GM19025 (cell line): ENCODE measurements at regions not wholly inside any gene's neighbourhood (a gene's known extent, or its start where the extent isn't known, plus 50 kb on each side); places are given as distances from the start of the nearest gene placed in this dataset.
"Not testable (repeated sequence)": the region's sequence is repeated elsewhere in the genome, so short reads cannot be mapped to it uniquely, and the experiment has no call there.

Experiments used
- ATAC-seq: cut with Tn5 transposase; IDR thresholded peaks from one replicate; pipeline ENCODE4 v1.9.1; 2021; ENCODE audit warnings: mild to moderate bottlenecking, low read depth, moderate library complexity; ENCODE audit not compliant: unreplicated experiment

DNA sequence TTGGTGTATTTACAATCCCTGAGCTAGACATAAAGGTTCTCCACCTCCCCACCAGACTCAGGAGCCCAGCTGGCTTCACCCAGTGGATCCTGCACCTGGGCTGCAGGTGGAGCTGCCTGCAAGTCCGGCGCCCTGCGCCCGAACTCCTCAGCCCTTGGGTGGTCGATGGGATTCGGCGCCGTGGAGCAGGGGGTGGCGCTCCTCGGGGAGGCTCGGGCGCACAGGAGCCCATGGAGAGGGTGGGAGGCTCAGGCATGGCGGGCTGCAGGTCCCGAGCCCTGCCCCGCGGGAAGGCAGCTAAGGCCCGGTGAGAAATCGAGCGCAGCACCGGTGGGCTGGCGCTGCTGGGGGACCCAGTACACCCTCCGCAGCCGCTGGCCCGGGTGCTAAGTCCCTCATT, 1291.6 kb downstream of the ADGRL3 start:
- ATAC-seq, result not testable (repeated sequence)

DNA sequence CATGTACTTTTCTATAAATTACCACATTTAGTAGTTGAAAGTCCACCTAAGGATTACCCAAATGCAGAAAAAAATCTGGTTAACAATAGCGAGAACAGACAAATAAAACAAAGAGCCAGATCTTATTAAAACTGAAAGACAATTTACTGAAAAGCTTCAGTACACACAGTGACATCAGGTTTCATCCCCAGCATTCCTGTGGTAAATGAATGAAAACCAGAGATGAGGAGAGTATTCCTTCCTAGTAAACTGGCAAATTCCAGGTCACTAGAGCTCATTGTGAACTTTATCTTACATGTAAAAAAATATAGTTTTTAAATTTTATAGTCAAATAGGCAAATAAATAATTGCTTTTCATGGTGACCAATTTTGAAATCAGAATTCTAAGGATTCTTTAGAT, 1290.5 kb downstream of the ADGRL3 start:
- no peak for ATAC-seq

DNA sequence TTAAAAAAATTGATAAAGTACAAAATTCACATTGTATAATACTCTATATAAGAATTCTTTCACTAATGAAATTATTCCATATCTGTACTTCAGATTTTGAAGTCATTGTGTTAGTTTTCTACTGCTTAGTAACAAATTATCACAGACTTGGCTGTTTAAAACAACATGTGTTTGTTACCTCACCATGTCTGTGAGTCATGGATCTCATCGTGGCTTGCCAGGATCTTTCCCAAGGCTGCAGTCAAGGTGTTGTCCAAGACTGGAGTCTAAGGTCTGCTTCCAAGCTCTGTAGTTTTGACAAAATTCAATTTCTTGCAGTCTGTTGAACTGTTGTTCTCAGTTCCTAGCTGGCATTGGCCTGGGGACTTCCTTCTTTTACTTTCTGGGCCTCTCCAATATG, 1286.9 kb downstream of the ADGRL3 start:
- ATAC-seq, result no peak

DNA sequence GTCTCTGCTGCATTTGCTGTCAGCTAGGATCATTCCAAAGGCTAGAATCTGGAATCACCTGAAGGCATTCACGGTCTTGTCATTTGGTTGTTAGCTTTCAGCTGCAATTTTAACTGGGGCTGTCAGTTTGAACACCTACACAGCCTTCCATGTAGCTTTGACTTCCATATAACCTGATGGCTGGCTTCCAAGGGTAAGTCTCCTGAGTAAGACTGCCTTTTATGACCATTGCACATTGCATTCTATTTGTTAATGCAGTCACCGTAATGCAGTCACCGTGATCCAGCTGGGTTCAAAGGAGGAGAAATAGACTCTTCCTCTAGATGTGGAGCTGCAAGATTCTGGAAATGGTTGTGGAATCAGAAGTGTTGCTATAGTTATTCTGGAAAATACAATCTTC, 1284.2 kb downstream of the ADGRL3 start:
- no peak for ATAC-seq

DNA sequence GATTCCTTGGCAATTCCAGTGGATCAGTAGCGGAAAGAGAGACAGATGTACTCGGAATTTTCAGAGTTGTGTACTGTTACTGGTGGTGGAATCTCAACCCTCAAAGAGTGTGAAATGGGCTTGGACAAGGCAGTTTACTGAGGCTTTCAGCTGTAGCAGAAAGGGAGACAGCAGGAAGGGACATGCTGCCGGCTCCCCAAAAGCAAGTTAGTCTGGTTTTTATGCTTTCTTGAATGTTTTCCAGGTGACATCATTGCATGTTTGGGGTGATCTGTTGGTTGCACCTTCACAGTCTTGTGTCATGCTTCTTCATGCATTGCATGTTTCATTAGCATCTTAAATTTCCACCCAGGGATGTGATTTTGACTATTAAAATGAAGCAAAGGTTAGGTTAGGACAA, 1282.2 kb downstream of the ADGRL3 start:
- ATAC-seq, result no peak

DNA sequence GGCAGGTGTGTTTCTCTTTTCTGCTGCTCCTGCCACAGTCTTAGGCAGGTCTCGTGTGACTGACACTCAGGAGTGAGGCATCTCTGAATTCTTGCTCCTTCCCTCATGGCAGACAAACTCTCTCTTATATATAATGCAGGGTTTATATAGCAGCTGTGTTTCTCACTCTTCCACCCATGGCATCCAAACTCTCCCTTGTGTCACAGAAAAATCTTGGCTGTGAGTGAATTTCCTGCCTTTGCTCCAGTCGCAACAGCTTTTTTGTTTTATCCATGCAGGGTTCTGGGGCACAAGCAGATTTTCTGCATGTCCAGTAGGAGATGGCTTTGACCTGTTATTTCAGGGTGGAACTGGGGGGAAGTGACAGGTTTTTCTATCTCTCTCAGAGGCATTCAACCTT, 1275.5 kb downstream of the ADGRL3 start:
- no peak for ATAC-seq

DNA sequence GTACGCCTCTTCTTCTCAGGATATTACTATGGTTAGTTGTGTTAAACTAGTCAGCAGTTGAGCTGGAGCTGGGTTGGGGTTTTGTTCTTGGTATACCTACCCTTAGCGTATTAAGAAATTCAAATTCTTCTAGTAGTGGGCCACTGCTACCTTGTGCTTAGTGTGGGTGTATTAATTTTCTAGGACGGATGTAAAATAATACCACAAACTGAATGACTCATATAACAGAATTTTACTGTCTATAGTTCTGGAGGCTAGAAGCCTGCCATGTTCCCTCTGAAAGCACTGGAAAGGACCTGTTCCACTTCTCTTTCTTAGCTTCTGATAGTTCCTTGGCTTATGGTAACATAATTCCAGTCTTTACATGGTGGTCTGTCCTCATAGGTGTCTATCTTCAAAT, 1274.7 kb downstream of the ADGRL3 start:
- no peak for ATAC-seq

DNA sequence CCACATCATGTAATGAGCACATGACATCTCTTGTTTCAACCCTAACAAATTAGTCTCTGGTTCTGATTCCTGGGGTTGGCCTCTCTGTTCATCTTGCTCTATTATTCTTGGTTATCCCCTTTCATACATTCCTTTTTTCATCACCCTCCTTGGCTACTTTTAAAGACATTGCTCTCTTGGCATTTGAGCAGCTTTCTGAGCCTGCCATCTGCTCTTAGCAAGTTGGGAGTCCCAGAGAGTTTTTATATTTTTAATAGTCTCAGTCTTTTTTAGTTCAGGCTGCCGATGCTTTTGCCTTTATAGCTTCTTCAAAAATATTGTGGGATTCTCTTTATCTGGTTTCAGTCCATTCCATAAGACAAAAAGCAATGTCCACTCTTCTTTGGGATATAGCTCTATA, 1270.9 kb downstream of the ADGRL3 start:
- no peak for ATAC-seq

DNA sequence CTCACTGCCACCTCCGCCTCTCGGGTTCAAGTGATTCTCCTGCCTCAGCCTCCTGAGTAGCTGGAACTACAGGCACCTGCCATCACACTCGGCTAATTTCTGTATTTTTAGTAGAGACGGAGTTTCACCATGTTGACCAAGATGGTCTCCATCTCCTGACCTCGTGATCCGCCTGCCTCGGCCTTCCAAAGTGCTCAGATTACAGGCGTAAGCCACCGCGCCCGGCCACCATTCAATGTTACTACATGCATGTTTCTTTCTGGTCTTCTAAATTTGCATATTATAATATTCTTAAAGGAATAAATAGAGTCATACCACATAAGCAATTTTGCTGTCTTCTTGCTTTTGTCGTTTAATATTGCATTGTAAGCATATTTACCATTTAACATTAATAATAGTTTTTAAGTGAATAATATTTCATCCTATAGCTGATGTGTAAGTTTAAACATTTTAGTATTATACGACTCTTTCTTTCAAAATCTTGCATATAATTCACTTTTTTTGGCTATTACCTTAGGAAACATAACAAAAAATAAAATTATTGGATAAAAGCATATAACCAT, 1270.4 kb downstream of the ADGRL3 start:
- no peak for ATAC-seq

DNA sequence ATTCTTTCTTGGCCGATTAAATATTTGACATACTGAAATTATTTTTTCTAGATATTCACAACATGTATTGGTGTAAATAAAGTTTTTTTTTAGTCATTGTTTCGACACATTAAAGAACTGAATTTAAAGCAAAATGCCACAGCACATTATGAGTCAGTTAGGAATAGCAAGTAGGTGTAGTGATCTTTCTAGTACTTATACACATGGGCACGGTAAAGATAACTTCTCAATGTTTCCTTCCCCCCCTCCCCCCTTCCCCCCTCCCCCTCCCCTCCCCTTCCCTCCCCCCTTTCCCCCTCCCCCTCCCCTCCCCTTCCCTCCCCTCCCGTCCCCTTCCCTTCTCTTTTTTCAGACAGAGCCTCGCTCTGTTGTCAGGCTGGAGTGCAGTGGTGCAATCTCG, 1269.9 kb downstream of the ADGRL3 start:
- ATAC-seq, result no peak

DNA sequence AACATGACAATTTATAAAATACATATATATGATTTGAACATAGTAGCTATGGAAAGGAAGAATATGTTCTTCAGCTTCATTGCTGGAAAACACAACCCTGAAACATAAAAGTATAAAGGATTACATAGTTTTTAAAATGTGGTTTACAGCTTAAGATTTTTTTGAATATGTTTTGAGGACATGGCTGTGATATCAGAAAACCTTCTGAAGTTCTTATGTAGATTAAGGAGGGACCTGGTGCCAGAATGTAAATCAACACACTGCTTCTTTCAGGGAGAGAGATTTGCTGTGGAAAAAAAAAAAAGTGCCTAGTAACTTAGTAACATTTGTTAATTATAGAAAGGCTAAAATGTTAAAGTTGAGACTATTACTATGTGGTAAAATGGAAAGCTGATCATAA, 1261.8 kb downstream of the ADGRL3 start:
- ATAC-seq, result no peak

DNA sequence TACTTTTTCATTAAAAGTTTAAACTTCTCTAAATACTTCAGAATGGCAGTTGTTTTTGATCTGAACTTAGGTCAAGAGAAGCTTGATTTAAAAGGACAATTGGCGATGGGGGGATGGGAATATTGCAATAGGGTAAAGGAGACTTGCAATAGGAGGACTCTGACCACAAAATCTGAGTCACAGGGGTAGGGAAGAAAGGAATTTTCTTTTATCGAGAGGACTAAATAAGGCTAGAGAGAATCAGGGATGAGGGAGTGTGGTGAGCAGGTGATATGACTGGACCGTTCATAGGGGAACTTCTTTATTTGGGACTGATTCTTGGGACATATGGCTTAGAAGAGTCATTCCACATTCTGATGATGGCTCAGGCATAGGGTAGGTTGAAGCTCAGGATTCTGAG, 1260.2 kb downstream of the ADGRL3 start:
- ATAC-seq, result no peak

DNA sequence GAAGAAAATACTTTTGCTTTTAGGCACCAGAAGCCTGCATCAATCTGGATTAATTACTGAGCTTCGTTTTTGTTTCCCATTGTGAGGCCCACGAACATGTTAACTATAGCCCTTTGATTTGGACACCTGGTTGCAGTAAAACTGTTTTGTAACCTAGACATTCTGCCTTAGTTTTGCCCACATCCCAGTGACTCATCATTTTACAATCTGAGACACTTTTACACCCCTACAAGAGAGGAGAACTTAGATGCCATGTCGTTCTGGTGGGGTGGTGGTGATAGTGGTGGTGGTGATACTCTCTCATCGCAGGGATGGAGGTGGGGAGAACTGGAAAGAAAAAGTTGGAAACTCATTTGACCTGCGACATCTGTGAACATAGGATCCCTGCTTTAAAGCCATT, 1257.2 kb downstream of the ADGRL3 start:
- no peak for ATAC-seq

DNA sequence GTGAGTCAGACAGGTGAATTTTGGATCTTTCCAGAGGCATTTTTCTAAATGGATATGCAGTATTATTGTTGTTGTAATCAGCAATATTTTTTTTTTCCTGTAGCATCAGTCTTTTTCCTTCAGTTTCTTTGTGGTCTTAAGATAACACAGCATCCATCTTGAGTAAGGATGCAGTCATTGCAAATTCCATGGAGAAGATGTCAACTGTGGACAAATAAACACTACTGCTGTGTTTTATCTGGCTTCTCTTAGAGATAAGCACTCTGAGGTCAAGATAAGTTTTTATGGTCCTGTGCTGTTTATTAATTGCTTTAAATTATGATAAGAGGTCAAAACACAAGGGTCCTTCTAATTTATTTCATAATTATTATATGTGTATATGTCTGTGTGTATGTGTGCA, 1255.7 kb downstream of the ADGRL3 start:
- no peak for ATAC-seq

DNA sequence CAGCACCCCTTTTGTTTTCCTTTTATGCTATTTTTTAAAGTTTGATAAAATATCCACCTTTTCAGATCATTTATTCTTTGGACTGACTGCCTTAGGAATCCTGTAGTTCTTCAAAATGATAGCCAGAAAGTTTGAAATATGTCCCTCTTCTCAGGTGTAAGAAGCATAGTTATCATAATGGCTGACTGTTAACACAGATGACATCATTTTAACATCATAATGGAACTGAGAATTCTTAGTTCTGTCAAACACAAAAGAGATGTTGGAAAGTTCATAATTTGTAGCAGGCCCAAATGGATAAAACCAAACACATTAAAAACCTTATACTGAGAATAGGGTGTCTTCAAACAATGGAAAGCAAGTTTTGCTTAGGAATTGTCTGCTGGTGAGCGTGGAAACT, 1254.4 kb downstream of the ADGRL3 start:
- no peak for ATAC-seq

DNA sequence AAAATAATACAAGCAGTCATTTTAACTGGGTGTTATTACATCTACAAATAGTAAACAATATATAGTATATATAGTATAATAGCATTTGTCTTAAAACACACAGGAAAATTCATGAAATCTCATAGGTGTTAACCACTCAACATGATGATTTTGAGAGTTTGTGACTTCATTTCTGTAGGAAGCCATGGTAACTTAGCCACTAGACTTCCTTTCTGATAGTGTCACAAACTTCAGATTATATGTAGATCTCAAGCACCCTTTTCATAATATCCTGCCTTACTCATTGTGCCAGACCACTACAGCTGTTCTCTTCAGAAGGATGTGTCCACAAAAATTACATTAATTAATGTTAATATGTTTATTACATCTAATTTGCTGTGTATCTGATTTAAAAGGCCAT, 1250.6 kb downstream of the ADGRL3 start:
- no peak for ATAC-seq

DNA sequence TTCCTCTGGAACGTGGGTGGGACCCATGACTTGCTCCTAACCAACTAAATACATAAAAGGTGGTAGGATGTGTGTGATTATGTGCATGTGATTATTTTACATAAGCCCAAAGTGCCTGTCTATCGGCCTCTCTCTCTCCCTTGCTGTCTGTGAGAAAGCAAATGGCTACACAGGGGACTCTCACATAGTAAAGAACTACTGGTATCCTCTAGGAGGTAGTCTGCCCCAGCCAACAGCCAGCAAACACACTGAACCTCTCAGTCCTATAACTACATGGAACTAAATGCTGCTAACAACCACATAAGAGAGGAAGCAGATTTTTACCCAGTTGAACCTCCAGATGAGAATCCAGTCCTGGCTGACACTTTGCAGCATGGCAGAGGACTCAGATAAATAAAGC, 1249.4 kb downstream of the ADGRL3 start:
- no peak for ATAC-seq

DNA sequence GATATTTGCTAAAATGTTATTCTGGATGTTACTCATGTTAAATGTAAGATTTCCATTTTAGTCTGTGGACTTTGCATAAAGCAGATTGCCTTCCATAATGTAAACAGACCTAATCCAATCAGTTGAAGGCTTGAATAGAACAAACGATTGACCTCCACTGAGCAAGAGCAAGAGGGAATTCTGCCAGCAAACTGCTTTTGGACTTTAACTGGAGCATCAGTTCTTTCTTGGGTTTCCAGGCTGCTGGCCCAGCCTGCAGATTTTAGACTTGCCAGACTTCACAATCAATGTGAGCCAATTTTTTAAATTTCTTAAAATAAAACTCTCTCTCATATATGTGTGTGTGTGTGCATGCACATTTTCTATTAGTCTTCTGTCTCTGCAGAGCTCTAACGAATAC, 1248.8 kb downstream of the ADGRL3 start:
- no peak for ATAC-seq

DNA sequence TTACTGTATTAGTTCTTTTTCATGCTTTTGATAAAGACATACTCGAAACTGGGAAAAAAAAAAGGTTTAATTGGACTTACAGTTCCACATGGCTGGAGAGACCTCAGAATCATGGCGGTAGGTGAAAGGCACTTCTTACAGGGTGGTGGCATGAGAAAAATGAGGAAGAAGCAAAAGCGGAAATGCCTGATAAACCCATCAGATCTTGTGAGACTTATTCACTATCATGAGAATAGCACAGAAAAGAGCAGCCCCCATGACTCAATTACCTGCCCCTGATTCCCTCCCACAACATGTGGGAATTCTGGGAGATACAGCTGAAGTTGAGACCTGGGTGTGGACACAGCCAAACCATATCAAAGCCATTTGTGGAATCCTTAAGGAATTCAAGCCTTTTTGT, 1238.9 kb downstream of the ADGRL3 start:
- no peak for ATAC-seq

DNA sequence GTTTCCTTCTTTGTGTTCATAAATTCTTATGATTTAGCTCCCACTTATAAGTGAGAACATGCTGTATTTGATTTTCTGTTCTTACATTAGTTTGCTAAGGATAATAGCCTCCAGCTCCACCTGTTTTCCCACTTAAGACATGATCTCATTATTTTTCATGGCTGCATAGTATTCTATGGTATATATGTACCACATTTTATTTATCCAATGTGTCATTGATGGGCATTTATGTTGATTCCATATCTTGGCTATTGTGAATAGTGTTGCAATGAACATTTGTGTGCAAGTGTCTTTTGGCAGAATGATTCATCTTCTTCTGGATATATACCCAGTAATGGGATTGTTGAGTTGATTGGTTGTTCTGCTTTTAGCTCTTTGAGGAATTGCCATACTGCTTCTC, 1234.8 kb downstream of the ADGRL3 start:
- ATAC-seq, result no peak

DNA sequence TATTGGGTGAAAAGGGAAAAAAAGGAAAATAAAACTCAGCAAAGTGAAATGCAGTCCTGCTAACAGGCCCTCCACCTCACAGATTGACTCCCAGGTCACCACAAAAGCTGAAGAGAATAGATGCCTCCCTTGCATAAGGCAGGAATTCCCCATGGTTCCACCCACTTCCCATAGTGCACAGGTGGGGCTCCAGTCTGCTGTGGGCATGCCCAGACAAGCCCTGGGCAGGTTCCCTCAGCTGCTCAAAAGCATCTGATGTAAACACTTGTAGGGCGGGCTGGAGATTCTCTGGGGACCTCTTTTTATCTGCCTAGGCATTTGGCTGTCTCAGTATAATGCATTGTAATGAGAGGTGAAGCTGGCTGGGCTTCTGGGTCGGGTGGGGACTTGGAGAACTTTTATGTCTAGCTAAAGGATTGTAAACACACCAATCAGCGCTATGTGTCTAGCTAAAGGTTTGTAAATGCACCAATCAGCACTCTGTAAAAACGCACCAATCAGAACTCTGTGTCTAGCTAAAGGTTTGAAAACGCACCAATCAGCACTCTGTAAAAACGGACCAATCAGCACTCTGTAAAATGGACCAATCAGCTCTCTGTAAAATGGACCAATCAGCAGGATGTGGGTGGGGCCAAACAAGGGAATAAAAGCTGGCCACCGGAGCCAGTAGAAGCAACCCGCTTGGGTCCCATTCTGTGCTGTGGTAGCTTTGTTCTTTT, 1231.5 kb downstream of the ADGRL3 start:
- ATAC-seq, result not testable (repeated sequence)

DNA sequence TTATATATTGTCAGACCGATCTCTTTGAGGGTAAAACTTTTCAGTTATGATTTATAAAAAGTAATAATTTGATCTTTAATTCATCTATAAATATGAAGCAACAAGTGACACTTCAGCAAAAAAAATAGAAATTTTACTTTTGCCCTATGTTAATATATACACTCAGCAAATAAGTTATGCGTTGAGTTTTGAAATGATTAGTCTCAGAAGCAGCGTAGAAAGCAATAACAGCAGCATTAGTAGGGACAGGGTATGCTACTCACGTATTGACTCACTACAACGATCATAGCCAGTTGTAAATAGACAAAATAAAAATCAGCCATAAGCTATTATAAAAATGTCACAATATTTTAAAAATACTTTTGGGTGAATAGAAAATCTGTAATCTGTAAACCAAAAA, 1229.2 kb downstream of the ADGRL3 start:
- no peak for ATAC-seq

DNA sequence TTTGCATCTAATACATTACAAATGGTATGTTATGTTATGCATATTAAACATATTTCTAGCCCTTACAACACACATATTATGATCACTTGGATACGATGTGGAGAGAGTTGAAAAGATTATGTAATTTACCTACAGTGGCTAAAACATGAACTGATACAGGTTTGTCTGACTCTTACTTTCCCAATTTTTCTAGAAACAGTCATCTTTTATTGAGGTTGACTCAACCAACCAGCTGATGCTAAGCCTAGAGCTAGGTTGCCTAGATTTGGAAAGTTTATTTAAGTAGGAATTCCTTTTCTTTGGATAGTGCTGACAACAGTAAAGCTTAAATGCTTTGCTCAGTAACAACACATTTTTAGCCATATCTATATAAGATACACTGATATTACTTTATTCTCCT, 1215.1 kb downstream of the ADGRL3 start:
- ATAC-seq, result no peak
